OCI-LY3 (cell line): ENCODE measurements at regions not wholly inside any gene's neighbourhood (a gene's known extent, or its start where the extent isn't known, plus 50 kb on each side); places are given as distances from the start of the nearest gene placed in this dataset.

ENCODE experiments used
- CTCF ChIP-seq: fragments of 200-600, 300-600 bp; sonication (generic); IDR thresholded peaks from 2 replicates; pipeline ENCODE4 v1.5.1; 2014; ENCODE audit warnings: antibody characterized with exemption, low read length, low read depth
- EZH2phosphoT487 ChIP-seq: fragments of 200-600 bp; shearing (Covaris generic); IDR thresholded peaks from 2 replicates; pipeline ENCODE4 v1.6.1; 2018; ENCODE audit warnings: antibody characterized with exemption, mixed run types, low read depth

- no peak for TF ChIP-seq CTCF
- TF ChIP-seq EZH2phosphoT487 = no peak
These were observed 301.3 kb upstream of the JARID2 start for GRCh38 chr6:14944593-14944992.
